ENCODE measurements at regions not wholly inside any gene's neighbourhood (a gene's known extent, or its start where the extent isn't known, plus 50 kb on each side); places are given as distances from the start of the nearest gene placed in this dataset.

- TF ChIP-seq, protein P1, sequence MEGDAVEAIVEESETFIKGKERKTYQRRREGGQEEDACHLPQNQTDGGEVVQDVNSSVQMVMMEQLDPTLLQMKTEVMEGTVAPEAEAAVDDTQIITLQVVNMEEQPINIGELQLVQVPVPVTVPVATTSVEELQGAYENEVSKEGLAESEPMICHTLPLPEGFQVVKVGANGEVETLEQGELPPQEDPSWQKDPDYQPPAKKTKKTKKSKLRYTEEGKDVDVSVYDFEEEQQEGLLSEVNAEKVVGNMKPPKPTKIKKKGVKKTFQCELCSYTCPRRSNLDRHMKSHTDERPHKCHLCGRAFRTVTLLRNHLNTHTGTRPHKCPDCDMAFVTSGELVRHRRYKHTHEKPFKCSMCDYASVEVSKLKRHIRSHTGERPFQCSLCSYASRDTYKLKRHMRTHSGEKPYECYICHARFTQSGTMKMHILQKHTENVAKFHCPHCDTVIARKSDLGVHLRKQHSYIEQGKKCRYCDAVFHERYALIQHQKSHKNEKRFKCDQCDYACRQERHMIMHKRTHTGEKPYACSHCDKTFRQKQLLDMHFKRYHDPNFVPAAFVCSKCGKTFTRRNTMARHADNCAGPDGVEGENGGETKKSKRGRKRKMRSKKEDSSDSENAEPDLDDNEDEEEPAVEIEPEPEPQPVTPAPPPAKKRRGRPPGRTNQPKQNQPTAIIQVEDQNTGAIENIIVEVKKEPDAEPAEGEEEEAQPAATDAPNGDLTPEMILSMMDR (IDR thresholded peaks at IDR 0.05; ENCODE audit: poor library complexity): no peak
- no peak for TF ChIP-seq EZH2 (IDR thresholded peaks at IDR 0.05; ENCODE audit: borderline replicate concordance)
Observed at GRCh38 chr4:141565379-141566089, 70.8 kb upstream of the IL15 start.
